H54 (cell line): ENCODE measurements at regions not wholly inside any gene's neighbourhood (a gene's known extent, or its start where the extent isn't known, plus 50 kb on each side); places are given as distances from the start of the nearest gene placed in this dataset.
"Not testable (repeated sequence)": the region's sequence is repeated elsewhere in the genome, so short reads cannot be mapped to it uniquely, and the experiment has no call there.

ENCODE experiments used
- DNase-seq: peaks from one replicate; pipeline ENCODE4 v3.0.0; 2011; ENCODE audit warnings: low spot score, mixed read lengths; ENCODE audit not compliant: insufficient read length
- FAIRE-seq: peaks from 3 replicates; lab custom pipeline; 2011; peaks lifted over from hg19 to GRCh38; lab: Jason Lieb, UNC
- POLR2A ChIP-seq: IDR thresholded peaks from 2 replicates; pipeline ENCODE4 v1.6.1; 2011; ENCODE audit warnings: low read depth, mild to moderate bottlenecking, low read length

- no peak for TF ChIP-seq POLR2A
- no peak for FAIRE-seq
Measured at GRCh38 chr2:111666160-111666559, 217.8 kb downstream of the ANAPC1 start.

GRCh38 chr2:111667001-111667400, 217.0 kb downstream of the ANAPC1 start:
- DNase-seq (no peak), FAIRE-seq (no peak)
- no peak for TF ChIP-seq POLR2A

More at GRCh38 chr2:111666160-111666559, 217.8 kb downstream of the ANAPC1 start:
- no peak for DNase-seq

GRCh38 chr2:111667542-111668273, 216.3 kb downstream of the ANAPC1 start:
- TF ChIP-seq POLR2A: no peak
- FAIRE-seq (no peak), DNase-seq (no peak)

- no peak for FAIRE-seq
- DNase-seq: no peak
- TF ChIP-seq POLR2A: no peak
Measured at GRCh38 chr2:111668274-111668616, 215.7 kb downstream of the ANAPC1 start.

GRCh38 chr2:111668741-111669140, 215.3 kb downstream of the ANAPC1 start:
- no peak for TF ChIP-seq POLR2A
- DNase-seq: no peak
- no peak for FAIRE-seq

GRCh38 chr2:111669928-111670695, 213.9 kb downstream of the ANAPC1 start:
- FAIRE-seq: no peak
- no peak for TF ChIP-seq POLR2A
- DNase-seq: no peak

- no peak for TF ChIP-seq POLR2A
- DNase-seq (no peak), FAIRE-seq (no peak)
Measured at GRCh38 chr2:111670776-111671175, 213.2 kb downstream of the ANAPC1 start.

- TF ChIP-seq POLR2A: no peak
- FAIRE-seq: no peak
- DNase-seq: no peak
Measured at GRCh38 chr2:111671426-111672150, 212.4 kb downstream of the ANAPC1 start.

- DNase-seq, FAIRE-seq: not testable (repeated sequence)
Measured at GRCh38 chr2:111672641-111673040, 211.4 kb downstream of the ANAPC1 start.

GRCh38 chr2:111673526-111673925, 210.5 kb downstream of the ANAPC1 start:
- no peak for TF ChIP-seq POLR2A
- DNase-seq (no peak), FAIRE-seq (no peak)

- TF ChIP-seq POLR2A: no peak
- no peak for DNase-seq
- no peak for FAIRE-seq
Measured at GRCh38 chr2:111675419-111676194, 208.4 kb downstream of the ANAPC1 start.

GRCh38 chr2:111676291-111676822, 207.6 kb downstream of the ANAPC1 start:
- TF ChIP-seq POLR2A: no peak
- DNase-seq (no peak), FAIRE-seq (no peak)

- TF ChIP-seq POLR2A: no peak
- FAIRE-seq (no peak), DNase-seq (no peak)
Measured at GRCh38 chr2:111678161-111678560, 205.8 kb downstream of the ANAPC1 start.
